Putamen (tissue), 1 donor: ENCODE measurements at regions not wholly inside any gene's neighbourhood (a gene's known extent, or its start where the extent isn't known, plus 50 kb on each side); places are given as distances from the start of the nearest gene placed in this dataset.
"Not testable (repeated sequence)": the region's sequence is repeated elsewhere in the genome, so short reads cannot be mapped to it uniquely, and the experiment has no call there.

Experiments
- DNase-seq: peaks from one replicate; pipeline ENCODE4 v3.0.0-alpha.2; 2016; ENCODE audit warnings: low spot score

DNA sequence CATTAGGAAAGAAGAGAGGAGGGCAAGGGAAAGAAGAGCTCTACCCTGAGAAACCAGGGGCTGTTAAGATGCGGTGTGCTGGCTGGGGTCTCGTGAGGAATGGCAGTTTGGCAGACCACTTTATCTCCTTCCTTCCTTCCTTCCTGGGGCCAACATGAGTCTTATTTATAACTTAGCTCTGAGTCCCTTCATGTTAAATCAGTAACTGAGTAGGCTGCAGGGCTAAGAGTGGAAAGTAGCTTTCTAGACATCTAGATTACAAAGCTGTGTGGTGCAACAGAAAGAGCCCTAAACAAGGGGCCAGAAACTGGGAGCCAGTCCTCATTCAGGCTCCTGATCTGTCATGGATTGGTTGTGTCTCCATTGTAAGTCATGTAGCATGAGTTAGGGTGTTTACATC, 135.4 kb upstream of the DUSP10 start:
- DNase-seq: no peak

- DNase-seq: no peak
Measured at GRCh38 chr1:221875004-221875330, 133.1 kb upstream of the DUSP10 start.

GRCh38 chr1:221874285-221875003, 132.6 kb upstream of the DUSP10 start:
- no peak for DNase-seq

- DNase-seq: no peak
Measured at GRCh38 chr1:221873673-221874072, 131.8 kb upstream of the DUSP10 start.

DNA sequence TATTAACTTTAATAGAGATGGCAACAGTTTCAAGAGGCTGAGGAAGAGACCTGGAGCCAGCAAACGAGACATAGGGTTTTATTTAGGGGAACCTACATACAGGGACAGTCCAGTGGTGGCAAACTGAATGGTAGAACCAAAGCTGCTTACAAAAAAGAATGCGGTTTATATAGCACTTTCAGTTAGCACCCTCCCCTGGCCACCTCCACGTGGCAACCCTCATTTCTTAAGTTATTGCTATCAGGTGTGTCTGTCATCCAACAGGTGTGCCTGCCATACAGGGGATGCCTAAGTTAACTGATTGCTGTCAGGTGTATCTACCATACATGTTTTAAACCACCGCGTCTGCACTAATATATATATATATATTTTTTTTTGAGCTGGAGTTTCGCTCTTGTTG, 129.2 kb upstream of the DUSP10 start:
- no peak for DNase-seq

DNA sequence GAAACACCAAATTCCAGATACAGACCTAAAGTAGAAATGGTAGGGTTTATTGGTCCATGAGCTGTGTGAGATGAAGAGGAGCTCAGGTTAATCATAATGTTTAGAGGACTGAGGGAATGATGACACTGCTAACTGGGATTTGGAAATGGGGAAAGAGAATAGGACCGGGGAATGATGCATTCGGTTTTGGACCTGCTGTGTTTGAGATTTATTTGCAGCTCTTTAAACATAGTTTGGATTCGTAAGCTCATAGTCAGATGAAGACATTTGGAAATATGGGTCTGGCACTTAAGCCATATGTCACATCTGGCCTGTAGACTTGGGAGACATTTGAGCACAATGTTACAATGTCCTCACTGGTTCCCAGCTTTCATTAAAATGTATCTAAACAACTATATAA, 127.9 kb upstream of the DUSP10 start:
- DNase-seq: no peak

GRCh38 chr1:221868593-221869303, 126.9 kb upstream of the DUSP10 start:
- DNase-seq: no peak

GRCh38 chr1:221867003-221867402, 125.1 kb upstream of the DUSP10 start:
- no peak for DNase-seq

DNA sequence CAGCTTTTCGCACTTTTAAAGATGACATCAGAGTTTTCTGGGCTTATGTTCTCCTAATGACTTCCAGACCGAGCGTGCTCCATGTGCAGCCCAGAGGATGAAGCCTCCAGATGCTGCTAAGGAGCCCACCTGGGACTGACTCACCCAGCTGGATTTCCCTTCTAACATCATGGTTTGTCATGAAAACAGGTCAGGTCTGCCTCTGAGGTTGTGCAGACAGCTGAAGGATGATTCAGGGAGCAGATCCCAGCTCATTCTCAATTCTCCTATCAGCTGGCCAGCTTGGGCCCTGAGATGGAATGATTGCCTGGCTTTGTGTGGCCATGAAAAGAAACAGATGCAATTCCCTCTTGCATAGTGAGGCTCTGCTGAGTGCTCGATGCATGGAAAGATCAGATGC, 123.9 kb upstream of the DUSP10 start:
- no peak for DNase-seq

DNA sequence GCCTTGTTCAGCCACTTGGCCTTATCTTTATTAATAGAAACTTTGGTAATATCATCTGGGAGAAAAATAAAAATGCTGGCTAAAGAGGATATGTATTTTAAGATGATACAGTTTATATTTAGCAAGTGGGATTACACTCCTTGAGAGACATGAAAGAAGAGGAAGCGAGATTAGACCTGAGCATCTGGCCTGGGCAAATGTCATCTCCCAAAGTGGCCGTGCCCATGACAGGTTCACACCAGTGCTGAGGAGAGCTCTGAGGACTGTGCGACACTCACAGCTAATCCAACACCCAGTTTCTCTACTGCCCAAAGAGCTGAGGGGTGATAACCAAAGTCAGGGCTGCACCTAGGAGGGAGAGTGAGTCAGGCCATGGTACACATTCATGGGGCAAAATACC, 121.7 kb upstream of the DUSP10 start:
- no peak for DNase-seq

- no peak for DNase-seq
Measured at GRCh38 chr1:221862971-221863370, 121.1 kb upstream of the DUSP10 start.

DNA sequence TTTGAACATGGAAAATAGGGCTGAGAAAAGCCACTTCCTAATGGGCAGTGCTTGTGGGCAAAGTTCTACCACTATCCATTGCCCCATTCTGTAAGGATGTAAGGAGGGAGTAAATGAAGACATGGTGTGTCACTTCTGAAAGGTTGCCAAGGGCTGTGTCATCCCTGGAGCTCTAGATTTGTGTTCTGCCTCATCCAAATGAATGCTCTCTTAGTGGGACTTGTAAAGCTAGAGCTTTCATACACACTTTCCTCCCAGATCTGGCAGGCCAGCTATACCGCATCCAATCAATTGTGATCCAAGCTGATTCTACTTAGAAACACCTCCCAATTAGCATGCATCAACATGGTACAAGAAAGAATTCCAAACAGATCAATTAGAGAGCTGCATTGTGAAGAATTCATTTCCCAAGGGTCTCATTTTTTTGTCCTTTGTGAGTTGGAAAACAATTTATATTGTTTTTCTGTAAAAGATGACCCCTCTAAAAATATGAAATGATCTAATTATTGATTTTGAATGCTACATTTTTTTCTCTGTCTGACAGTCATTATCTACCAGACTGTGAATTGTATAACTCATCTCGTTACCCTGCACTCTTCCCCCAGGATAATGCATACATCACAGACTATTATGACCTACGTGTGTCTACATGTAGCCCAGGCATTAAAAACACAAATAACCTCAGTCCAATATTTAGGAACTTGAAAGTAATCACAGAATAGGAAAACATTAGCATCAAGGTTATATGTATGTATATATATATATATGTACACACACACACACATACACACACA, 117.1 kb upstream of the DUSP10 start:
- DNase-seq: no peak

GRCh38 chr1:221857094-221857444, 115.2 kb upstream of the DUSP10 start:
- not testable (repeated sequence) for DNase-seq

GRCh38 chr1:221856228-221857093, 114.6 kb upstream of the DUSP10 start:
- DNase-seq: no peak

- DNase-seq: no peak
Measured at GRCh38 chr1:221855156-221855555, 113.3 kb upstream of the DUSP10 start.

GRCh38 chr1:221851336-221851735, 109.4 kb upstream of the DUSP10 start:
- DNase-seq: no peak

- no peak for DNase-seq
Measured at GRCh38 chr1:221850470-221851187, 108.7 kb upstream of the DUSP10 start.

- no peak for DNase-seq
Measured at GRCh38 chr1:221849897-221850296, 108.0 kb upstream of the DUSP10 start.

- DNase-seq: no peak
Measured at GRCh38 chr1:221849110-221849509, 107.2 kb upstream of the DUSP10 start.

- no peak for DNase-seq
Measured at GRCh38 chr1:221847676-221848075, 105.8 kb upstream of the DUSP10 start.

- no peak for DNase-seq
Measured at GRCh38 chr1:221845650-221846371, 103.9 kb upstream of the DUSP10 start.
